UCSD-AML1 (cell line): ENCODE measurements at regions not wholly inside any gene's neighbourhood (a gene's known extent, or its start where the extent isn't known, plus 50 kb on each side); places are given as distances from the start of the nearest gene placed in this dataset.
A peak's percentile ranks its signal among the peaks of the same experiment; 100 is the strongest.

Source experiments
- DNase-seq: peaks from one replicate; lab custom pipeline; 2025; ENCODE audit not compliant: unreplicated experiment; lab: John Stamatoyannopoulos, UW

DNA sequence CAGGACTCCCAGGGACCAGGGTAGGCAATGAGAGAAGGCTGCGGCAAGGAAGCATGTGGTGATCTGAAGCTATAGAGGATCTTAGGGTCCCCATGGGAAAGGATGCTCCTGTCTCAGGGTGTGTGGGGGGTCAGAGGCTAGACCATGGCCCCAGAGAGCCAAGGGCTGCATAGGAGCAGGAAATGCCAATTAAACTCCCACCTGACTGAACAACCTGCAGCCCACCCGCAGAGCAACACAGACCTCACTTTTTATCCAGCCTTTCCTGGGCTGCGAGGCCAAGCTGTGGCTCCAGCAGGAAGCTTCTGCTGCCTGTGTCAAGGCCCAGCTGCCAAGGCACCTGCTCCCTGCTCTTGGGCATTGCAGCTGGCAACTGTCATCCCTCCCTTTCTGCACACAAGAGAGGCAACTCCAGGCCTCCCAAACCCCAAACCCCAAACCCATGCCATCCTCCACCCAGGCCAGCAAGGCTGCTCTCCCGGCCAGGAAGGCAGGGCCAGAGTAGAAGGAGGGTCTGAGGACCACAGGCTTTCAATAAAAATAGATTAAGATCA is 290.1 kb downstream of the FOXO1 start:
- DNase-seq = no peak

DNA sequence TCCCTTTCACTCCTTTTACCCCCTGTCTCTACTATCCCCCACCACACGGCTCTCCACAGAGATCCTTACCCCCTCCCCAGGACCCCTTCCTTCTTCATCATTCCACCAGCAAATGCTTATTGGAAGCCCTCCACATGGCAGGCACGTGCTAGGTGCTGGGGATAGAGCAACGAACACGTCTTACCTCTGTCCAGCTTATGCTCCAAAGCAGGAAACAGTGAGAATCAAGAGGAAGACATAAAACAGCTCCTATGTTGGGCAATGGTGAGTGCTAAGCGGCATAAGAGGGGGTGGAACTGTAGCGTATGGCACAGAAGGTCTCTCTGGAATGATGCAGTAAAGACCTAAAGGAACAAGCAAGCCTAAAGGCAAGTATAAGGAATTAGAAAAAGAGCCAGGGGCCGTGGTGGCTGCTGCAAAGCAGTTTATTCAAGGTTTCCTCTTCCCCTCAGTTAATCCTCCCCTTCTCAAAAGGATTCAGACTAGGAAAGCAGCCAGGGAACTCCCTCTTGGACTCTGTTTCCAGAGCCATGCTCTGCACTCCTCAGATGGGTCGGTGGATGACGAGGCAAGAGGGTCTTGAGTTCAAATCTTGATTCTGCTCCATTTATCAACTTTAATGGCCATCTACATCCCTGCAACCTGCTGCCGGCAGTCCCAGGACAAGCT is 289.4 kb downstream of the FOXO1 start:
- DNase-seq = no peak

DNA sequence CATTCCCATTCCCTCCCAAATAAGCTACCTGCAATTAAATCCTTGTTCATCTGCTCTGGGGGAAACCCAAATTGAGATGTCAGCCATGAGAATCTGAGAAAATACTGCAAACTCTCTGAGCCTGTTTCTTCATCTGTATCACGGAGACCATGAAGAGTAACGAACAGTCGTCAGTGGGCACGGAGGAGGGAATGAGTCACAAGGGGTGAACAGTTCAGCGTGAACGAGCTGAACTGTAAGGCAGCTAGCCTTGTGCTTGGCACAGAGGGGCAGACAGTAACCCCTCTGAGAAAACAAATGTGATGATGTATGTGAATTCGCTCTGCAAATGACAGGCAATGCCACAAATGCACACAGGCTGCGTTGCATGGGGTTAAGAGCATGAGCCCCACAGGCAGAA is 288.7 kb downstream of the FOXO1 start:
- DNase-seq = no peak

DNA sequence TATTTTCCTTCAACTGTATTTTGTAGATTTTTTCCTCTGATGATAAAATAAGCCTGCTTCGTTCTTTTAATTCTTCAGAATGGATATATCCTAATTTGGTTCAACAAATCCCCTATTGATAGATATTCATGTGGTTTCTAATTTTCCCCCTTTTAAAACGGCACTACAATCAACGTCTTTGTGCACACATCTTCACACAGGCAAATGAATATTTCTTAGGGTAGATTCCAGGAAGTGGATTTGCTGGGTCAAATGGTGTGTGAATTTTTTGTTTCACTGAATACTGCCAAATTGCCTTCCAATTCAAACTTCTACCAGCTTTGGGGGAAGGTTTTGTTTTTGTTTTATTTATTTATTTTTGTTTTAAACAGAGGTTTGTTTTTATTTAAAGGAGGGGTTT is 287.2 kb downstream of the FOXO1 start:
- DNase-seq = no peak

DNA sequence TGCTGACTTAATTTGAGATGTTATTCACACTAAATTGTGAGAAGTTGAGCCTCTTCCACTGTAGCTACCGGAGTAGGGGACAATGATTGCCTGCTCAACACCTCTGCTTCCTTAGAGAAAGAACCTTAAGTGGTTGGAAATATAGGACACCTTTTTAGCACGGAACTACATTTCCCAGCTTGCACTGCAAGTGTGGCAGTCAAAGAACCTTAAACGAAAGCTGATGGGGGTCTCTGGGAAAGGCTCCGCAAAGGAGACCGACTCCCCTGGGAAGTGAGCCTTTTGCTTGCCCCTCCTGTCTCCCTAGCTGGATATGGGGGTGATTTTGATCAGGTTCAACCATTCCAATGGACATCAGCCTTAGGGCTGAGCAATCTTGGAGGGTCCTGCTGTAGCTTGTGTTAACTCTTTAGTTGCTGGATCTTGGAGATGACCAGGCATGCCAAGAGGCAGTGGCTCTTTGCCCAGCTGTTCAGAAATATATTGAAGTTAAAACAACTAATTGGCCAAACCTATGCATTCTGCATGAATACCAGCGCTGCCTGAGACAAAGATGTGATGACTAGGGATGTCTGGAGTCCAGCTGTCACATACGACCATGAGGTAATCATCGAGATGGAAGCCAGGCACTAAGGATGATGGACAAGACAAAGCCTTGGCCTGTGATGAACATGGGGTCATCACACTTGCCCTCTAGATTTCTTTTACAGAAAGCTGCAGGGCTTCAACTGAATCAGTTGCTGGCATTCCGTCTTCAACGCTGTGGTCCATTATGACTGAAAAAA is 286.5 kb downstream of the FOXO1 start:
- DNase-seq = no peak

DNA sequence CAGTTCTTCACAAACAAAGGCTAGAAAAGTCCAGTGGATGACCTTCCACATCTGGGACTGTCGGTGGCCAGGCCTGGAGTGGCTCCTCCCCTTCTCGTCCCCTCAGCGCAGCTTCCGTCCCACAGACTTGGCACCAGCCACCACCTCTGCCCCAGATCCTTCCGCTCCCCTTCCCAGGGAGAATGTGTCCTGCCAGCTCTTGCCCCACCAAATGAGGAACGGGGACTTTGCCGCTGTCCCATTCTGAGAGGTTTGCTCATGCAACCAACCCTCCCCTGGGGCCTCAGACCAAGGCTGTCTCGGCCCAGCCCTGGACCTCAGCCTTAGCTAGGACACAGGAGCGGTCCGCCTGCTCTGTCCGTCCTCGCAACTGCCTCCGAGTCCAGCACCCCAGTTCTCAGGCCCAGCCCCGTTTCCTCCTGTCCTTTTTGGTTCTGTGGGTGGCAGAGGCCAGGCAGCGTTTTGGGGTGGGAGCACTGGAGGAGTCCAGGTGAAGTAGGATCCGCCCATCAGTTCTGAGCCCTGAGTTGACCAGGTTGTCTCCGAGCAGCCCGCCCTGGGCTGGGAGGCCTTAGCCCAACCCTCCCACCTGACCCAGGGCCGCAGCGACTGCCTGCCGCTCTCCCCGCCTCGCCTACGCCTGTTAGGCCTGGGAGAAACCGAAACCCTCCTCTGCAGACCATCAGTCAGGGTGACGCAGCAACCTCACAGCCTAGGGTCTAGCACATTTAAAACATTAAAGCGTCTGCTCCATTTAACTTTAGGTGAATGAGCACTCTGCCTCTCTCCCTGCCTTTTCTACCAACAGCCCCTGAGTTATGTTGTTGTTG is 284.3 kb downstream of the FOXO1 start:
- no peak for DNase-seq

DNA sequence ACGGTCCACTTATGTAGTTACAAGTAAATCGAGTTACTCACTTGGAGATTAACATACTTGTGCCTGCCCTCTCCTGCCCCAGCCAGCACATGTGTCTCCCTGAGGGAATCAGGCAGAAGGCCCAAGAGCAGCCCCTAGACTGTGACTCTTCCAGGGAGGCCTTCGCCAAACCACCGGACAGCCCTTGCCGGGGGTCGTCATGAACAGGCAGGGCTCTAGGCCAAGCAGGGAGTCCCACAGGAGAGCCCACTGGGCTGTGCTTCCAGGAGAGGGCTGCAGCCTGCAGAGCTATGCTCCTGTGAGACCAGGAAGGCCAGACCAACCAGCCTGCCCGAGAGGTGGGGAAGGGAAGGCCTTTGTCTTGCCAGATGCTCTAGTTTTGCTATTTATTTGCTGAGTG is 283.3 kb downstream of the FOXO1 start:
- no peak for DNase-seq

DNA sequence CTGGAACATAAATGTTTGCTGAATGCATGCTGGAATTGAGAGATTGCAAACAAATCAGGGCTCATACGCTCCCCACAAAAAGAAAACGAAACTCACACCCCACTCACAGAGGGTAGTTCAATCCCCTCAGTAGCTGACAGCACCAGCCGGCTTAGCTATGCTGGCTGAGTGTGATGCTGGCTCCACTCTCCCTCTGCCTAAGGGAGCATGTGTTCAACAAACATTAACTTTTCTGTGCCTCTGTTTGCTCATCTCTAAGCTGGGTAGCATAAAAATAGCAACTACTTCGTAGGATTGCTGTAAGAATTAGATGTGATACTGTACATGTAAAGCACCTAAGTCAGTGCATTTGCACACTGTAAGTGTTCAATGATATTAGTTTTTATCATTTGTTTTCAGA is 282.6 kb downstream of the FOXO1 start:
- DNase-seq = no peak

DNA sequence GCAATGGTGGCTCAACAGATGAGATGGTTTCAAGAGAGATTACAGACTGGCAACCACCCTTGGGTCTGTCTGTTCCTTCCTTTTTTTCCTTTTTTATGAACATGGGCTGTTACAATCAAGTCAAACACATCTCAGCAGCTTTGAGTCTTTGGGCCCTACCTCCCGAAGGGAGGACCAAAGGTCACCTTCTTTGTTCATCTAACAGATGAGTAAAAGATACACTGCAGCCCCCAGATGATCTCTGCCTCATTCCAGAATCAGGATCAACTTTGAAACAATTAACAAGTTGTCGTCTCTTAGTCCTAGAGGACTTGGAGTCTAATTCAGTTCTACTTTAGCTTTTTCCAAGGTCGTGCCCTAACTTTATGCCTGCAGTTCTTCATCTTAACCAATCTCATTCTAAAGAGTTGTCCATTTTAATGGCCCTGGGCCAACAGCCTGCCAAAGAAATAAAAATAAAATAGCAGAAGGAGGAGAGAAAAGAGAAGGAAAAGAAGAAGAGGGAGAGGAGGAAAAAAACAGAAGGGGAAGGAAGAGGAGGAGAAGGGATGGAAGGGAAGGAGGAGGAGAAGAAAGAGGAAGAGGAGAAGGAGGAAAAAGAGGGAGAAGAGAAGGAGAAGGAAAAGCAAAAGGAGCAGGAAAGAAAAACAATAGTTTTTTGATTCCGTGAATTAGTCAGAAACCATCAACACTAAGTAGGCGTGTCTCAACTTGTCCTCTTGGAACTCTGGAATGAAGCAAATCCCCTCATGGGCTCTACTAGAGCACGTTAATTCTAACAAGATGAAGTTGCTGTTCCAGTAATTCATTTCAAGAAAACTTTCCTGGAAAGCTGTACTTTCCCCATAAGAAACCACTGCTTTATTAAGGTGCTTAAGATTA is 281.2 kb downstream of the FOXO1 start:
- no peak for DNase-seq

DNA sequence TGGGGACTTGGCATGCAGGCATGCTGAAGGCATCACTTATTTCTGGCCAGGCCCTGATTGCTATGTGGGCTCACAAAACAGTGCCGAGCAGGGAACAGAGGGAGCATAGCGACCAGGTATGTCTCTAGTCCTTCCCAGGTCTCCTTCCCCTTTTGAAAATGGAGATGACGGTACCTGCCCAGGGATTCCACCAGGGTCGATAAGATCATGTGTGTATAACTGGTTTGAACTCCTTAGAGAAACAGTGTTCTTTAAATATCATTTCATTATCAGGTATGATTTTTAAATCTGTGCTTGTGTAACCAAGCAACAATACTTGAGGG is 280.6 kb downstream of the FOXO1 start:
- DNase-seq = no peak

DNA sequence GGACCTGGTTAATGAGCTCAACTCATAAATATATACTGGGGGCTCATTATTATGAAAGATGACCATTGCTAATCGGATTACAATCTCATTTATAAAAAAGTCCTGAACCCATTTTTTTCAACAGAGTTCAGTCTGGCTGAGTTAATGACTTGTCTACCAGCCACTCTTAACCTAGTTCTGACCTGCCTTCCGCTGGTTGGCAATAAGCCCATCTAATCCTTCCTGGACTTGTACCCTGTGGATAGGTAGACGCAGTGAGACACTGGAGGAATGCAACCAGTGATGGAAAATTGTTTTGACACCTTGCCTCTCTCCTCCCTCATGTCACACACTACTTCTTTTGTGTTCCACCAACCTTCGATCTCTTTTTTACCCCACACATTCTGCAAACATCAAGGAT is 279.9 kb downstream of the FOXO1 start:
- no peak for DNase-seq

DNA sequence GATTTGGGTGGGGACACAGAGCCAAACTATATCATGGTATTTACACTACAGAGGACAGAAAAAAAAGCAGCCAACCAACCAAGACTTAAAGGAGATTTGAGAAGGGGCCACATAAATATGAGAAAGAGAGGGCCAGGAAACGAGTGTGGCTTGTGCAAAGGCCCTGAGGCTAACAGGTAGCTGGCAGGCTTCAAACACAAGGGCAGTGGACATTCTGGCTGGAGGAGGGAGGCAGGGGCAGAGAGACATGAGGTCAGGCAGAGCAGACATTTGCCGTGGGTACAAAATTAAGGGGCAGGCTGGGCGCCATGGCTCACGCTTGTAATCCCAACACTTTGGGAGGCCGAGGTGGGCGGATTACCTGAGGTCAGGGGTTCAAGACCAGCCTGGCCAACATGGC is 278.7 kb downstream of the FOXO1 start:
- DNase-seq = no peak

DNA sequence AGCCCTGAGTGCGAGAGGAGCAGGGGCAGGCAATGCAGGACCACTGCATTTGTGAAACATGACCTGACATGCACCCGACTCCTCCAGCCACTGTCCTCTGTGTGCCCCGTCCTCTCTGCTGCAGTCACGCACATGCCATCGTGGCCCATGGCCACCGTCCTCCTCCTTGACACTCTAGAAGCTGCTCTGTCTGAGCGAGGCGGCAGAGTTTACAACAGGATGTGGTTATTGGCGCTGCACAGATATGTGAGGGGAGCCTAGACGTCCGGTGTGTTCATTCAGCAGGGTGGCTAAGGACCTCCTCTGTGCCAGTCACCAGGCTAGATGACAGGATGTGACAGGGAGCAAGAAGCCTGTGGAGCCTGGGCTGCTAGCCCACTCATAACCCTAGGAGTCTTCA is 277.8 kb downstream of the FOXO1 start:
- DNase-seq = peak; percentile 71

DNA sequence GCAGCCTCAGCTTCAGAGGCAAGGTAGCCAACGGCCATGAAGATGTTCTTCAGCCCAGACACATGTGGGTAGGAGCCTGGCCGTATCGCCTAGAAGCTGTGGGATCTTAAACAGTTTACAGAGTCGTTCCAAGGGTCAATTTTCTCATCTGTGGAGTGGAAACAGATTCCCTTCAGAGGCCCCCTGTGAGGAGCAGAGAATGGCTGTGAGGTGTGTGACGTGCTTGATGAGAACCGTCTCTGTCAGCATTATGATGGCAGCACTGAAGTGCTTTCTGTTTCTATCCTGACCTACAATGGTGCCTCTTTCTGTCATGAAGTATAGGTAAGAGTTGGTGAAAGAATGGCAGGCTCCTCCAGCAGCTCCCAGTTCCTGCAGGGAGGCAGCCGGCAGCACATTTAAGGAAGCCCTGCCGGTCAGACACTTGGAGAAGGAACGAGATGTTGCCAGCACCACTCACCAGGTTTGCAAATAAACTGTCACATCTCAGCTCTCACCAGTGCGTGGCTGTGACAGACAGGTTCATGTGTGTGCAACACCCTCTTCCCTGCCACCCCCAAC is 277.3 kb downstream of the FOXO1 start:
- no peak for DNase-seq

DNA sequence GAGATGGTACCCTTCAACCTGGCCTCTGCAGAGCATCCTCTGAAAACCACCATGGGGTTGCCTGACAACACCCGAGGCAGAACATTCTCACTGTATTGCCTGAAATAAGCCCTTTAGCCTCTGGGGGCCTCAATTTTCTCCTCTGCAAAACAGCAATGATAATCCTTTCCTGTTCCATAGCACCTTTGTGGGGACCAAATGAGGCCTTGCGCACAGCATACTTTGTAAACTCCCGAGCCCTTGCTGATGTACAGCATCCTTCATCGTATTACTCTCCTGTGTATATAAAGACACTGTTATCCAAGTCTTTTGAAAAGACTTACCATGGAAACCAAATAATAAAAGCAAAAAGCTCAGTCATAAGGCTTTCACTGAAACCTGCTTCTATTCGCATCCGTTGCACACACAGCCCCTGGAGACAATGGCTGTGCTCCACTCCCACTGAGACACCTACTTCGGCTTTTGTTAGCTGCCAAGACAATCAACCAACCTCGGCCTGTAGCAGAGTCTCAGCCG is 276.0 kb downstream of the FOXO1 start:
- no peak for DNase-seq

DNA sequence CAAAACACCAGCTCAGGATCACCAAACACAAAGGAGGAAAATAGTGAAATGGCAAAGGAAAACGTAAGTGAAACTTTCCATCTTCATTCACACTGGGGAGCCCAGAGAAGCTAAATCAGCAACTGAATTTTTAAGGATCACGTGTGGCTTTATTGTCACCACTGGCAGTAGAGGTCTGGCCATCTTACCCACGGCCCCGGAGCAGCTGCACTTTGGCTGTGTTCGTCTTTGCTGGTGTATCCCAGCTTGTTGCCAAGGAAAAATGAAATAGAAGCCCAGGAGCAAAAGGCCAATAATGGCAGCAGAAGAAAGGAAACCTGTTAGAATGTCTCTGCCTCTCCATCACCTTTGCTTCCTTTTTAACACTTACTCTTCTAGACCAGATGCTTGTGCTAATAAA is 274.7 kb downstream of the FOXO1 start:
- DNase-seq = no peak

DNA sequence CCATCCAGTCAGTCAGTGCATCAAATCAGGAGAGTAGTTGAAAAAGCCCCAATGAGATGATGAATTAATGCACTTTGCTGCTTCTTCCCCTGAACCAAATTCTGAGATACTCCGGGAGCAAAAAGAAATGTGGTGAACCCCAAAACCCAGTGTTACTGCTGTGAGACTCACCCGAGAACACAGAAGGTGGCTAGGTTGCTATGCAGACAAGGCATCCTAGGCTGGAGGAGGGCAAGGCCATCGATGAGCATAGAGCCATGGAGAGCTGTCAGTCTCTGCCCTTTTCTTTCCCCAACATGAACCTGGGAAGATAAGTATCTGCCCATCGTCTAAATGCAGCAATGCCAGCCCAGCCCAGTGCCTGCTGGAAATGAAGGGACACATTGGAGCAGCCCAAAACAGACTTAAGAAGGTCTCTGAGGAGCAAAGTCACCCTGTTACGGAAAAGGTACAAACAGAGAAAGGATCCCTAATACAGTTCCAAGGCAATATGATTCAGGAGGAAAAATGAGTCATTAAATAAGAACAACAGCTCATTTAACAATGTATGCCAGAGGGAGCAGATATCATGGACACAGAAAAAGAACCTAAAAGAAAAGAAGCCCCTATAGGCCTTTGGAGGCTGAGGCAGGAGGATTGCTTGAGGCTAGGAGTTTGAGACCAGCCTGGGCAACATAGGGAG is 272.0 kb downstream of the FOXO1 start:
- DNase-seq = no peak

DNA sequence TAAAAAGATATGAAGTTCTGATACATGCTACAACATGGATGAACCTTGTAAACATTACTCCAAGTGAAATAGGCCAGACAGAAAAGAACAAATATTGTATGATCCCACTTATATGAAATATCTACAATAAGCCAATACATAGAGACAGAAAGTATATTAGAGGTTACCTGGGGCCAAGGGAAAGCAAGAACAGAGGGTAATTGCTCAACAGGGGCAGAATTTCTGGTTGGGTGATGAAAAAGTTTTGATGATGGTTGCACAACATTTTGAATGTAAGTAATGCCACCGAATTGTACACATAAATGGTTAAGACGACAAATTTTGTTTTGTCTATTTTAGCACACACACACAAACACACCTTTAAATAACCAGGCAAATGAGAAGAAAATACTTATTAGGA is 268.4 kb downstream of the FOXO1 start:
- DNase-seq = no peak

DNA sequence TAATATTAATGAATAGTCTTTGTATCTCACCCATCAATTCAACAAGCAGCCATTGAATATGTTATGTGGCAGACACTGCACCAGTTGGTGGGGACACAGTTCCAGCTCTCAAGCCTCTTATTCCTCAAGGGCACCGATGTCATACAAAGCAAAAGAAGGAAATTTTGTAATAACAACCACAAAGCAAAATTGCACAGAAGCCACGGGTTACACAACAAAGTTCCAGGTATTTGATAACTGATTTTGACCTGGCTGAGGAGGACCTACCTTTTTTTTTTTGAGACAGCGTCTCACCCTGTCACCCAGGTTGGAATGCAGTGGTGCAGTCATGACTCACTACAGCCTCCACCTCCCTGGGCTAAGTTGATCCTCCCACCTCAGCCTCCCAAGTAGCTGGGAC is 266.7 kb downstream of the FOXO1 start:
- DNase-seq = no peak
